ENCODE measurements at regions not wholly inside any gene's neighbourhood (a gene's known extent, or its start where the extent isn't known, plus 50 kb on each side); places are given as distances from the start of the nearest gene placed in this dataset.

- TF ChIP-seq CTCF (IDR thresholded peaks at IDR 0.05; ENCODE audit: insufficient read depth, low read length) (no peak), SPI1 (IDR thresholded peaks at IDR 0.05; ENCODE audit: borderline replicate concordance, low read depth) (peak; percentile 39; the same call in 1 of the 2 replicates), REST (IDR thresholded peaks at IDR 0.05; ENCODE audit: insufficient replicate concordance, low read depth) (peak; percentile 66)
These were observed 139.0 kb upstream of the GPR26 start for GRCh38 chr10:123527151-123527550.
